OCI-LY7 (cell line): ENCODE measurements at regions not wholly inside any gene's neighbourhood (a gene's known extent, or its start where the extent isn't known, plus 50 kb on each side); places are given as distances from the start of the nearest gene placed in this dataset.

Source experiments
- EZH2phosphoT487 ChIP-seq: fragments of 200-600 bp; sonication (generic); IDR thresholded peaks from 2 replicates; pipeline ENCODE4 v1.6.1; 2018; ENCODE audit warnings: low read depth, borderline replicate concordance, mild to moderate bottlenecking, mixed run types, antibody characterized with exemption, low read length, moderate library complexity, mixed read lengths
- TF ChIP-seq, protein P1 (sequence below): fragments of 200-600 bp; sonication (generic); conservative IDR thresholded peaks from 2 replicates; pipeline ENCODE4 v1.5.1; 2014; ENCODE audit warnings: mild to moderate bottlenecking, antibody characterized with exemption, low read length, moderate library complexity, mixed read lengths

DNA sequence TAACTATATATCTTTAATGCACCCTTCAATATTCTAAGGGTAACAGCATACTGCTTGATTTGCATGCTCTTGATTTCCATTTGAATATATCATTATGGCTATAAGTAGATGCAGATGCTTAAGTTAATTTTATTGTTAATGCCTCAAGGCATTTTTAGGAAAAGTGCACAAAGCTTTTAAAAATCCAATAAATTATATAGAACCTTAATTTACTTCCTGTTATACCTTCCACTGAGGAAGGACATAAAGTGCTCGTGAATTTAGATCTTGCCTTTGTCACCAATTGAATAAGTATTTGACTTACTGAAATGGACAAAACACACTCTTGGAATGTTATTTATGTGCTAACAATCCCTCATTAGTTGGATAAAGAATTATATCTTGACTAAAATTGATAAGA lies 276.7 kb upstream of the CCDC54 start:
- TF ChIP-seq, protein P1, sequence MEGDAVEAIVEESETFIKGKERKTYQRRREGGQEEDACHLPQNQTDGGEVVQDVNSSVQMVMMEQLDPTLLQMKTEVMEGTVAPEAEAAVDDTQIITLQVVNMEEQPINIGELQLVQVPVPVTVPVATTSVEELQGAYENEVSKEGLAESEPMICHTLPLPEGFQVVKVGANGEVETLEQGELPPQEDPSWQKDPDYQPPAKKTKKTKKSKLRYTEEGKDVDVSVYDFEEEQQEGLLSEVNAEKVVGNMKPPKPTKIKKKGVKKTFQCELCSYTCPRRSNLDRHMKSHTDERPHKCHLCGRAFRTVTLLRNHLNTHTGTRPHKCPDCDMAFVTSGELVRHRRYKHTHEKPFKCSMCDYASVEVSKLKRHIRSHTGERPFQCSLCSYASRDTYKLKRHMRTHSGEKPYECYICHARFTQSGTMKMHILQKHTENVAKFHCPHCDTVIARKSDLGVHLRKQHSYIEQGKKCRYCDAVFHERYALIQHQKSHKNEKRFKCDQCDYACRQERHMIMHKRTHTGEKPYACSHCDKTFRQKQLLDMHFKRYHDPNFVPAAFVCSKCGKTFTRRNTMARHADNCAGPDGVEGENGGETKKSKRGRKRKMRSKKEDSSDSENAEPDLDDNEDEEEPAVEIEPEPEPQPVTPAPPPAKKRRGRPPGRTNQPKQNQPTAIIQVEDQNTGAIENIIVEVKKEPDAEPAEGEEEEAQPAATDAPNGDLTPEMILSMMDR: no peak
- TF ChIP-seq EZH2phosphoT487: no peak
